B cell (primary cell): ENCODE measurements at regions not wholly inside any gene's neighbourhood (a gene's known extent, or its start where the extent isn't known, plus 50 kb on each side); places are given as distances from the start of the nearest gene placed in this dataset.
A peak's percentile ranks its signal among the peaks of the same experiment; 100 is the strongest.
"Not testable (repeated sequence)": the region's sequence is repeated elsewhere in the genome, so short reads cannot be mapped to it uniquely, and the experiment has no call there.

Experiments
- ATAC-seq: fragments of 200-7000 bp; cut with Tn5 transposase; one replicate; pipeline ENCODE4 v1.10.0; 2021; ENCODE audit warnings: low read depth, mild to moderate bottlenecking, moderate number of reproducible peaks, moderate library complexity
- CTCF ChIA-PET: fragments of 350-600 bp; sonication (Branson Sonifier 250); formaldehyde crosslinking; loops from one replicate; lab custom pipeline; 2021; ENCODE audit warnings: antibody characterized with exemption, inconsistent platforms; lab: Charles Lee
- POLR2A ChIA-PET: fragments of 350-600 bp; sonication (Branson Sonifier 250); formaldehyde crosslinking; loops from one replicate; lab custom pipeline; 2021; ENCODE audit warnings: antibody characterized with exemption; lab: Charles Lee
- DNase-seq: peaks from one replicate; pipeline ENCODE4 v3.0.0; 2013
- H2AFZ ChIP-seq: 2 replicates; pipeline ENCODE4 v1.6.1; 2012; ENCODE audit warnings: mild to moderate bottlenecking, low read depth, low read length; ENCODE audit not compliant: insufficient read depth, poor library complexity, severe bottlenecking
- H3K27ac ChIP-seq, 2 donors: 1 replicate in 1 of 2; 2 replicates in 1 of 2; pipeline ENCODE4 v1.5.1; 2012 to 2013; ENCODE audit warnings: low read length in 2 of 2, mild to moderate bottlenecking in 2 of 2, moderate library complexity in 1 of 2
- H3K27me3 ChIP-seq, 4 experiments: fragments of 200-600 bp in 1 of 4; sonication (generic) in 1 of 4; replicated peaks in 1 of 4; 1 replicate in 2 of 4; 2 replicates in 2 of 4; pipeline versions ENCODE4 v1.6.1 to v1.7.0; 2013 to 2016; ENCODE audit warnings: low read length in 3 of 4, mild to moderate bottlenecking in 2 of 4, mixed read lengths in 1 of 4, moderate library complexity in 1 of 4; ENCODE audit not compliant: insufficient read depth in 4 of 4, control insufficient read depth in 3 of 4; ENCODE audit errors: control extremely low read depth in 1 of 4
- H3K36me3 ChIP-seq, 2 experiments: replicated peaks in 1 of 2; 1 replicate in 1 of 2; 2 replicates in 1 of 2; pipeline versions ENCODE4 v1.6.1 to v1.7.1; 2013; ENCODE audit warnings: low read length in 1 of 2; ENCODE audit not compliant: insufficient read depth in 2 of 2, control insufficient read depth in 1 of 2; ENCODE audit errors: control extremely low read depth in 1 of 2, extremely low read depth in 1 of 2
- H3K4me1 ChIP-seq, 2 donors: fragments of 200-600 bp in 1 of 2; sonication (generic) in 1 of 2; 1 replicate in 1 of 2; 2 replicates in 1 of 2; pipeline versions ENCODE4 v1.5.1 to v1.6.1; 2013 to 2017; ENCODE audit warnings: low read length in 2 of 2; ENCODE audit not compliant: control insufficient read depth in 2 of 2, insufficient read depth in 2 of 2
- H3K4me2 ChIP-seq: replicated peaks from 2 replicates; pipeline ENCODE3; 2012; ENCODE audit warnings: mild to moderate bottlenecking, low read depth, low read length; ENCODE audit not compliant: poor library complexity, severe bottlenecking
- H3K4me3 ChIP-seq, 5 experiments: fragments of 200-600 bp in 1 of 5; sonication (generic) in 1 of 5; 1 replicate in 3 of 5; 2 replicates in 2 of 5; pipeline versions ENCODE4 v1.5.1 to v1.7.0; 2011 to 2016; ENCODE audit warnings: low read length in 4 of 5, mild to moderate bottlenecking in 4 of 5, low read depth in 2 of 5, control low read depth in 1 of 5, moderate library complexity in 1 of 5; ENCODE audit not compliant: insufficient read depth in 1 of 5; ENCODE audit errors: control extremely low read depth in 1 of 5, extremely low read depth in 1 of 5
- H3K79me2 ChIP-seq: fragments of 200-600 bp; sonication (generic); one replicate; pipeline ENCODE4 v1.6.0; 2016; ENCODE audit warnings: low read length; ENCODE audit not compliant: control insufficient read depth, insufficient read depth
- H3K9ac ChIP-seq: fragments of 200-600 bp; sonication (generic); 2 replicates; pipeline ENCODE4 v1.6.1; 2017; ENCODE audit warnings: mild to moderate bottlenecking, low read length, moderate library complexity
- H3K9me3 ChIP-seq, 3 donors: one replicate each; pipeline versions ENCODE4 v1.6.1 to v1.7.1; 2013; ENCODE audit warnings: low read length in 2 of 3; ENCODE audit not compliant: control insufficient read depth in 2 of 3, insufficient read depth in 1 of 3; ENCODE audit errors: control extremely low read depth in 1 of 3
- H4K20me1 ChIP-seq: 2 replicates; pipeline ENCODE4 v1.6.0; 2012; ENCODE audit warnings: mild to moderate bottlenecking, low read length; ENCODE audit not compliant: insufficient read depth, control insufficient read depth, poor library complexity, severe bottlenecking
- H3K27ac Mint-ChIP-seq: one replicate; pipeline ENCODE4 v1.8.0; 2021; ENCODE audit warnings: mixed read lengths
- H3K27me3 Mint-ChIP-seq: one replicate; pipeline ENCODE4 v1.8.0; 2021; ENCODE audit warnings: mixed read lengths
- H3K4me1 Mint-ChIP-seq: one replicate; pipeline ENCODE4 v1.8.0; 2021; ENCODE audit warnings: mixed read lengths
- H3K4me3 Mint-ChIP-seq: one replicate; pipeline ENCODE4 v1.8.0; 2021; ENCODE audit warnings: mixed read lengths
- H3K9me3 Mint-ChIP-seq: one replicate; pipeline ENCODE4 v1.8.0; 2022; ENCODE audit warnings: mixed read lengths; ENCODE audit not compliant: insufficient read depth
- EZH2 ChIP-seq: IDR thresholded peaks from 2 replicates; pipeline ENCODE4 v1.6.1; 2012; ENCODE audit warnings: borderline replicate concordance, low read depth, mild to moderate bottlenecking, moderate library complexity, low read length; ENCODE audit not compliant: insufficient read depth, poor library complexity, severe bottlenecking
- WGBS: methylation state at CpG from one replicate; pipeline ENCODE4 v1.1.5; 2013; ENCODE audit warnings: missing lambda C conversion rate; ENCODE audit not compliant: insufficient coverage; 5-methylcytosine and 5-hydroxymethylcytosine counted together
- intact Hi-C: fragments of 100-400 bp; cut with micrococcal nuclease; formaldehyde crosslinking; loops from one replicate; pipeline ENCODE4 v1.10.0; 2022
- TF ChIP-seq, protein P1 (sequence below): fragments of 200-600 bp; IDR thresholded peaks from one replicate; pipeline ENCODE4 v1.8.0; 2022; ENCODE audit warnings: antibody characterized with exemption, mild to moderate bottlenecking

DNA sequence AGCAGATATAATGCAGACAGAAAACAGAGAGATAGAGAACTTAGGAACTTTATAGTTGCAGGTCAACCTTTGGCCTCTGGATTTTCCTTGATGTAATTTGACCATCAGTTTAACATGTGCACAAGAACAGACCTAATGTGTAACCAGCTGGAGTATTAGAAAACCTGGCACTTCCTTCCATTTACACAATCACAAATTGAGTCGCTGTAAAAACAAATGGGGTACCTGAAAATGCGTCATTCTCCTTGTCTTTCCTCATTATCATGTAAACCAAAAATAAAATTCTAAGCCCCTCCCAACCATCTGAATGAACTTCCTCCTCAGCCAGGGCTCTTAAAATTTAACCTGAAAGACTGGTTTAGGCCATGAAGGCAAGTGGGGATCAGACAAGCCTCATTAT is 358.4 kb upstream of the MAGEB16 start:
- no peaks in the 10 kb centered on the region for H3K27me3 Mint-ChIP-seq
- no peaks in the 10 kb centered on the region for H4K20me1 ChIP-seq
- no peaks in the 10 kb centered on the region for H3K4me1 Mint-ChIP-seq
- no peak overlapping the region for H3K9ac ChIP-seq
- CTCF ChIA-PET: no interaction called here
- no peak overlapping the region for H3K4me3 ChIP-seq
- DNase-seq (no peak), ATAC-seq (no peak)
- no peak overlapping the region for H3K4me2 ChIP-seq
- no peaks in the 10 kb centered on the region for H3K4me1 ChIP-seq
- 90% methylated on average over 2 of the region's 2 CpGs for WGBS
- H3K27ac Mint-ChIP-seq: no peak overlapping the region
- H3K9me3 ChIP-seq: no peaks in the 10 kb centered on the region
- no peak overlapping the region for H3K27ac ChIP-seq
- POLR2A ChIA-PET: no interaction called here
- H3K36me3 ChIP-seq: no peaks in the 10 kb centered on the region
- intact Hi-C loops: no loop called here
- H3K79me2 ChIP-seq: no peaks in the 10 kb centered on the region
- H3K9me3 Mint-ChIP-seq: peaks cover 2% of the 10 kb centered on the region
- TF ChIP-seq, protein P1, sequence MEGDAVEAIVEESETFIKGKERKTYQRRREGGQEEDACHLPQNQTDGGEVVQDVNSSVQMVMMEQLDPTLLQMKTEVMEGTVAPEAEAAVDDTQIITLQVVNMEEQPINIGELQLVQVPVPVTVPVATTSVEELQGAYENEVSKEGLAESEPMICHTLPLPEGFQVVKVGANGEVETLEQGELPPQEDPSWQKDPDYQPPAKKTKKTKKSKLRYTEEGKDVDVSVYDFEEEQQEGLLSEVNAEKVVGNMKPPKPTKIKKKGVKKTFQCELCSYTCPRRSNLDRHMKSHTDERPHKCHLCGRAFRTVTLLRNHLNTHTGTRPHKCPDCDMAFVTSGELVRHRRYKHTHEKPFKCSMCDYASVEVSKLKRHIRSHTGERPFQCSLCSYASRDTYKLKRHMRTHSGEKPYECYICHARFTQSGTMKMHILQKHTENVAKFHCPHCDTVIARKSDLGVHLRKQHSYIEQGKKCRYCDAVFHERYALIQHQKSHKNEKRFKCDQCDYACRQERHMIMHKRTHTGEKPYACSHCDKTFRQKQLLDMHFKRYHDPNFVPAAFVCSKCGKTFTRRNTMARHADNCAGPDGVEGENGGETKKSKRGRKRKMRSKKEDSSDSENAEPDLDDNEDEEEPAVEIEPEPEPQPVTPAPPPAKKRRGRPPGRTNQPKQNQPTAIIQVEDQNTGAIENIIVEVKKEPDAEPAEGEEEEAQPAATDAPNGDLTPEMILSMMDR: no peak
- TF ChIP-seq EZH2: no peak
- H3K27me3 ChIP-seq: no peaks in the 10 kb centered on the region
- no peak overlapping the region for H2AFZ ChIP-seq
- no peak overlapping the region for H3K4me3 Mint-ChIP-seq

DNA sequence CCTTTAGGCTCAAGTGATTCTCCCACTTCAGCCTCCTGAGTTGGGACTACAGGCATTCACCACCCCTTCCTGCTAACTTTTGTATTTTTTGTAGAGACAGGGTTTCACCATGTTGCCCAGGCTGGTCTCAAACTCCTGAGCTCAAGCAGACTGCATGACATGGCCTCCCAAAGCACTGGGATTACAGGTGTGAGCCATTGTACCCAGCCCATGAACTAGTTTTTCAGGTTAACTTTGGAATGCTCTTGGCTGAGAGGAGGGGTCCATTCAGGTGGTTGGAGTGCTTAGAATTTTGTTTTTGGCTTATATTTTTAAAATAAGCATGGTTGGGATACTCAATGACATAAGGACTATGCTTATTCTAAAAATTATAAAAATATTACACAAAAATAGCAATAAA is 355.7 kb upstream of the MAGEB16 start:
- H3K36me3 ChIP-seq: no peaks in the 10 kb centered on the region
- no peak overlapping the region for H3K4me2 ChIP-seq
- H3K9ac ChIP-seq: no peak overlapping the region
- Mint-ChIP-seq H3K27ac (no peak overlapping the region), H3K27me3 (no peaks in the 10 kb centered on the region), H3K4me1 (no peaks in the 10 kb centered on the region), H3K4me3 (no peak overlapping the region), H3K9me3 (no peaks in the 10 kb centered on the region)
- H3K27ac ChIP-seq: no peak overlapping the region
- H2AFZ ChIP-seq: no peak overlapping the region
- ChIA-PET POLR2A (no interaction called here), CTCF (no interaction called here)
- H3K79me2 ChIP-seq: no peaks in the 10 kb centered on the region
- H3K4me3 ChIP-seq: no peak overlapping the region
- no peaks in the 10 kb centered on the region for H3K4me1 ChIP-seq
- intact Hi-C loops: no loop called here
- ATAC-seq (no peak), DNase-seq (no peak)
- no peaks in the 10 kb centered on the region for H4K20me1 ChIP-seq
- no peaks in the 10 kb centered on the region for H3K9me3 ChIP-seq
- no peaks in the 10 kb centered on the region for H3K27me3 ChIP-seq
- TF ChIP-seq EZH2: no peak
- TF ChIP-seq, protein P1: no peak

DNA sequence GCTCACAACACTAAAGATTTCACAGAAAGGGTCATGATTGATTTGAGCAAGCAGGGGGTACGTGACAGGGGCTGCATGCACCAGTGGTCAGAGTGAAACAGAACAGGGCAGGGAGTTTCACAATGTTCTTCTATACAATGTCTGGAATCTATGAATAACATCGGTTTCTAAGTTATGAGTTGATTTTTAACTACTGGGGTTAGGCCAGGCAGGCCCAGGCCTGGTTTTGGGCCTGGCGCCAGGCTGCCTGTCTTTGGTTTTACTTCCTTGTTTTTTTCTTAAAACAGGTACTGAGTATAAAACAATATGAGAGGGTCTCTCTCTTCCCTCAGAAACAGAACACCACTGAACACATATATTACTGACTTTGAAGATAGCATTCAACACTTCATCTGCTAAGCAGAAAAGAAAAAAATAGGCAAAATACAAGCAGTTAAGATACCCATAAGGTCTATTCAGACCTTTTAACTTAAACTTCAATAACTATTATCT is 355.0 kb upstream of the MAGEB16 start:
- H3K4me1 ChIP-seq, intact Hi-C loops, H3K79me2 ChIP-seq, H3K27me3 Mint-ChIP-seq, H3K9me3 Mint-ChIP-seq, CTCF ChIA-PET, POLR2A ChIA-PET, H3K9me3 ChIP-seq, H3K4me1 Mint-ChIP-seq, H3K27me3 ChIP-seq, H3K9ac ChIP-seq, H4K20me1 ChIP-seq, H3K4me3 Mint-ChIP-seq, H3K36me3 ChIP-seq, H3K4me3 ChIP-seq, H2AFZ ChIP-seq, H3K27ac Mint-ChIP-seq, H3K27ac ChIP-seq, H3K4me2 ChIP-seq, ATAC-seq: not testable (repeated sequence)
- peak; percentile 0 for DNase-seq
- WGBS: no CpG with 5 or more reads among the region's 3 CpGs
